ENCODE measurements at regions not wholly inside any gene's neighbourhood (a gene's known extent, or its start where the extent isn't known, plus 50 kb on each side); places are given as distances from the start of the nearest gene placed in this dataset.

GRCh38 chr12:100692502-100692901 lies 102.1 kb upstream of the ANO4 start:
- H3K27ac ChIP-seq (ENCODE audit: low read depth, low read length) = no peak overlapping the region
- H3K27me3 ChIP-seq (ENCODE audit: control insufficient read depth, insufficient read depth, low read length) = no peaks in the 10 kb centered on the region
- no peaks in the 10 kb centered on the region for H3K9me3 ChIP-seq (ENCODE audit: control insufficient read depth, insufficient read depth, low read length)
- DNase-seq (ENCODE audit: low read depth, low spot score) = no peak
- POLR2A ChIA-PET = no interaction called here
- CTCF ChIA-PET = no interaction called here
- H3K4me3 ChIP-seq (ENCODE audit: low read depth, low read length) = no peak overlapping the region
- TF ChIP-seq CTCF (IDR thresholded peaks at IDR 0.05; ENCODE audit: low read depth, low read length) = no peak

- TF ChIP-seq CTCF (IDR thresholded peaks at IDR 0.05; ENCODE audit: low read depth, low read length) = no peak
- no peak for DNase-seq (ENCODE audit: low read depth, low spot score)
- no peaks in the 10 kb centered on the region for H3K9me3 ChIP-seq (ENCODE audit: control insufficient read depth, insufficient read depth, low read length)
- POLR2A ChIA-PET = no interaction called here
- no peaks in the 10 kb centered on the region for H3K27me3 ChIP-seq (ENCODE audit: control insufficient read depth, insufficient read depth, low read length)
- no peak overlapping the region for H3K27ac ChIP-seq (ENCODE audit: low read depth, low read length)
- no peak overlapping the region for H3K4me3 ChIP-seq (ENCODE audit: low read depth, low read length)
- CTCF ChIA-PET = interaction anchor here (0.9 kb wide), 1 partner anchor 36 kb away, joined by 3 read pairs; no protein-coding TSS in a partner anchor
Observed at GRCh38 chr12:100698518-100698917, 96.1 kb upstream of the ANO4 start.

GRCh38 chr12:100699209-100699608 lies 95.4 kb upstream of the ANO4 start:
- no peak for TF ChIP-seq CTCF (IDR thresholded peaks at IDR 0.05; ENCODE audit: low read depth, low read length)

GRCh38 chr12:100703337-100703736 lies 91.2 kb upstream of the ANO4 start:
- H3K4me3 ChIP-seq (ENCODE audit: low read depth, low read length) = no peak overlapping the region
- H3K27me3 ChIP-seq (ENCODE audit: control insufficient read depth, insufficient read depth, low read length) = no peaks in the 10 kb centered on the region
- TF ChIP-seq CTCF (IDR thresholded peaks at IDR 0.05; ENCODE audit: low read depth, low read length) = no peak
- H3K9me3 ChIP-seq (ENCODE audit: control insufficient read depth, insufficient read depth, low read length) = no peaks in the 10 kb centered on the region
- ChIA-PET CTCF (interaction anchor here (0.5 to 0.6 kb wide), 2 partner anchors 267 to 705 kb away, joined by 4 to 11 read pairs; no protein-coding TSS in a partner anchor), POLR2A (no interaction called here)
- no peak overlapping the region for H3K27ac ChIP-seq (ENCODE audit: low read depth, low read length)
- no peak for DNase-seq (ENCODE audit: low read depth, low spot score)

More at GRCh38 chr12:100699209-100699608, 95.4 kb upstream of the ANO4 start:
- H3K27me3 ChIP-seq (ENCODE audit: control insufficient read depth, insufficient read depth, low read length) = no peaks in the 10 kb centered on the region
- no peak overlapping the region for H3K27ac ChIP-seq (ENCODE audit: low read depth, low read length)
- no peaks in the 10 kb centered on the region for H3K9me3 ChIP-seq (ENCODE audit: control insufficient read depth, insufficient read depth, low read length)
- ChIA-PET CTCF (no interaction called here), POLR2A (no interaction called here)
- no peak overlapping the region for H3K4me3 ChIP-seq (ENCODE audit: low read depth, low read length)
- DNase-seq (ENCODE audit: low read depth, low spot score) = no peak

- no peak for TF ChIP-seq CTCF (IDR thresholded peaks at IDR 0.05; ENCODE audit: low read depth, low read length)
- no peak for DNase-seq (ENCODE audit: low read depth, low spot score)
- no peak overlapping the region for H3K4me3 ChIP-seq (ENCODE audit: low read depth, low read length)
- no peak overlapping the region for H3K27ac ChIP-seq (ENCODE audit: low read depth, low read length)
- no peaks in the 10 kb centered on the region for H3K9me3 ChIP-seq (ENCODE audit: control insufficient read depth, insufficient read depth, low read length)
- no peaks in the 10 kb centered on the region for H3K27me3 ChIP-seq (ENCODE audit: control insufficient read depth, insufficient read depth, low read length)
- ChIA-PET CTCF (interaction anchor here (0.5 kb wide), 1 partner anchor 268 kb away, joined by 11 read pairs; no protein-coding TSS in a partner anchor), POLR2A (no interaction called here)
Observed at GRCh38 chr12:100703868-100704267, 90.7 kb upstream of the ANO4 start.

Measured in AG04450 (cell line).